ENCODE measurements at regions not wholly inside any gene's neighbourhood (a gene's known extent, or its start where the extent isn't known, plus 50 kb on each side); places are given as distances from the start of the nearest gene placed in this dataset.
"Not testable (repeated sequence)": the region's sequence is repeated elsewhere in the genome, so short reads cannot be mapped to it uniquely, and the experiment has no call there.

GRCh38 chr4:38297061-38297460 lies 336.9 kb downstream of the PTTG2 start:
- ChIA-PET CTCF (no interaction called here), POLR2A (no interaction called here)
- TF ChIP-seq CTCF (IDR thresholded peaks at IDR 0.05; ENCODE audit: control extremely low read depth, extremely low read depth, low read depth, missing control alignments): no peak
- no peak for DNase-seq (ENCODE audit: extremely low spot score)

GRCh38 chr4:38298868-38299713 lies 338.9 kb downstream of the PTTG2 start:
- ChIA-PET POLR2A (no interaction called here), CTCF (interaction anchor here (1.6 kb wide), 1 partner anchor 20 kb away, joined by 5 read pairs; no protein-coding TSS in a partner anchor)
- no peak for TF ChIP-seq CTCF (IDR thresholded peaks at IDR 0.05; ENCODE audit: control extremely low read depth, extremely low read depth, low read depth, missing control alignments)
- no peak for DNase-seq (ENCODE audit: extremely low spot score)

- no peak for TF ChIP-seq CTCF (IDR thresholded peaks at IDR 0.05; ENCODE audit: control extremely low read depth, extremely low read depth, low read depth, missing control alignments)
- POLR2A ChIA-PET: interaction anchor here (0.6 kb wide), 1 partner anchor 352 kb away, joined by 4 read pairs; no protein-coding TSS in a partner anchor
Measured at GRCh38 chr4:38302910-38303309, 342.7 kb downstream of the PTTG2 start.

GRCh38 chr4:38304460-38304859 lies 344.3 kb downstream of the PTTG2 start:
- CTCF ChIA-PET: interaction anchor here (0.9 to 5.0 kb wide), 5 partner anchors 9 to 478 kb away, joined by 3 to 47 read pairs (median 4); partner anchors contain the start of gene TLR10
- not testable (repeated sequence) for DNase-seq (ENCODE audit: extremely low spot score)
- POLR2A ChIA-PET: interaction anchor here (0.6 kb wide), 2 partner anchors 210 to 230 kb away, joined by 3 read pairs; no protein-coding TSS in a partner anchor

More at GRCh38 chr4:38302910-38303309, 342.7 kb downstream of the PTTG2 start:
- CTCF ChIA-PET: interaction anchor here (1.2 to 2.3 kb wide), 5 partner anchors 16 to 480 kb away, joined by 3 to 12 read pairs (median 5); partner anchors contain the start of gene TLR10
- DNase-seq (ENCODE audit: extremely low spot score): no peak

- CTCF ChIA-PET: interaction anchor here (0.9 to 5.0 kb wide), 5 partner anchors 11 to 368 kb away, joined by 3 to 47 read pairs (median 3); no protein-coding TSS in a partner anchor
- DNase-seq (ENCODE audit: extremely low spot score): peak; percentile 58
- POLR2A ChIA-PET: interaction anchor here (0.6 kb wide), 1 partner anchor 13 kb away, joined by 5 read pairs; no protein-coding TSS in a partner anchor
- no peak for TF ChIP-seq CTCF (IDR thresholded peaks at IDR 0.05; ENCODE audit: control extremely low read depth, extremely low read depth, low read depth, missing control alignments)
Measured at GRCh38 chr4:38306482-38307071, 346.4 kb downstream of the PTTG2 start.

- ChIA-PET POLR2A (no interaction called here), CTCF (interaction anchor here (1.4 to 5.0 kb wide), 5 partner anchors 9 to 366 kb away, joined by 4 to 47 read pairs (median 20); no protein-coding TSS in a partner anchor)
- no peak for TF ChIP-seq CTCF (IDR thresholded peaks at IDR 0.05; ENCODE audit: control extremely low read depth, extremely low read depth, low read depth, missing control alignments)
- no peak for DNase-seq (ENCODE audit: extremely low spot score)
Measured at GRCh38 chr4:38308728-38309311, 348.6 kb downstream of the PTTG2 start.

All from GM10248 (cell line).